ENCODE measurements at regions not wholly inside any gene's neighbourhood (a gene's known extent, or its start where the extent isn't known, plus 50 kb on each side); places are given as distances from the start of the nearest gene placed in this dataset.
A peak's percentile ranks its signal among the peaks of the same experiment; 100 is the strongest.
"Not testable (repeated sequence)": the region's sequence is repeated elsewhere in the genome, so short reads cannot be mapped to it uniquely, and the experiment has no call there.

- DNase-seq (ENCODE audit: low read depth) = not testable (repeated sequence)
Measured at GRCh38 chr21:13303763-13304162, 305.8 kb upstream of the POTED start.

GRCh38 chr21:13304901-13305300 is 304.7 kb upstream of the POTED start:
- not testable (repeated sequence) for DNase-seq (ENCODE audit: low read depth)

- not testable (repeated sequence) for DNase-seq (ENCODE audit: low read depth)
Measured at GRCh38 chr21:13310120-13310519, 299.5 kb upstream of the POTED start.

GRCh38 chr21:13310570-13311524 is 298.7 kb upstream of the POTED start:
- not testable (repeated sequence) for DNase-seq (ENCODE audit: low read depth)

- DNase-seq (ENCODE audit: low read depth) = not testable (repeated sequence)
Measured at GRCh38 chr21:13318718-13319117, 290.9 kb upstream of the POTED start.

- DNase-seq (ENCODE audit: low read depth) = not testable (repeated sequence)
Measured at GRCh38 chr21:13321919-13322318, 287.7 kb upstream of the POTED start.

GRCh38 chr21:13340670-13341234 is 268.8 kb upstream of the POTED start:
- not testable (repeated sequence) for DNase-seq (ENCODE audit: low read depth)

GRCh38 chr21:13351521-13351920 is 258.1 kb upstream of the POTED start:
- DNase-seq (ENCODE audit: low read depth) = not testable (repeated sequence)

GRCh38 chr21:13360175-13360574 is 249.4 kb upstream of the POTED start:
- DNase-seq (ENCODE audit: low read depth) = not testable (repeated sequence)

- no peak for DNase-seq (ENCODE audit: low read depth)
Measured at GRCh38 chr21:13368200-13368599, 241.4 kb upstream of the POTED start.

GRCh38 chr21:13372721-13373120 is 236.9 kb upstream of the POTED start:
- not testable (repeated sequence) for DNase-seq (ENCODE audit: low read depth)

GRCh38 chr21:13378943-13379342 is 230.6 kb upstream of the POTED start:
- DNase-seq (ENCODE audit: low read depth) = not testable (repeated sequence)

GRCh38 chr21:13379566-13379965 is 230.0 kb upstream of the POTED start:
- not testable (repeated sequence) for DNase-seq (ENCODE audit: low read depth)

- DNase-seq (ENCODE audit: low read depth) = not testable (repeated sequence)
Measured at GRCh38 chr21:13380561-13380960, 229.0 kb upstream of the POTED start.

GRCh38 chr21:13384143-13384542 is 225.4 kb upstream of the POTED start:
- DNase-seq (ENCODE audit: low read depth) = not testable (repeated sequence)

GRCh38 chr21:13409184-13409583 is 200.4 kb upstream of the POTED start:
- peak; percentile 0 for DNase-seq (ENCODE audit: low read depth)

GRCh38 chr21:13435863-13436262 is 173.7 kb upstream of the POTED start:
- DNase-seq (ENCODE audit: low read depth) = not testable (repeated sequence)

GRCh38 chr21:13447767-13448166 is 161.8 kb upstream of the POTED start:
- DNase-seq (ENCODE audit: low read depth) = not testable (repeated sequence)

GRCh38 chr21:13463562-13463961 is 146.0 kb upstream of the POTED start:
- not testable (repeated sequence) for DNase-seq (ENCODE audit: low read depth)
